WI38 (cell line): ENCODE measurements at regions not wholly inside any gene's neighbourhood (a gene's known extent, or its start where the extent isn't known, plus 50 kb on each side); places are given as distances from the start of the nearest gene placed in this dataset.
"Not testable (repeated sequence)": the region's sequence is repeated elsewhere in the genome, so short reads cannot be mapped to it uniquely, and the experiment has no call there.

Experiments used
- H3K4me3 ChIP-seq: 2 replicates; pipeline ENCODE4 v1.5.1; 2011; ENCODE audit warnings: low read depth, mild to moderate bottlenecking, control low read depth, low read length
- TF ChIP-seq, protein P1 (sequence below): IDR thresholded peaks from 2 replicates; pipeline ENCODE4 v1.5.1; 2012; ENCODE audit warnings: low read depth, mild to moderate bottlenecking, control low read depth, low read length

DNA sequence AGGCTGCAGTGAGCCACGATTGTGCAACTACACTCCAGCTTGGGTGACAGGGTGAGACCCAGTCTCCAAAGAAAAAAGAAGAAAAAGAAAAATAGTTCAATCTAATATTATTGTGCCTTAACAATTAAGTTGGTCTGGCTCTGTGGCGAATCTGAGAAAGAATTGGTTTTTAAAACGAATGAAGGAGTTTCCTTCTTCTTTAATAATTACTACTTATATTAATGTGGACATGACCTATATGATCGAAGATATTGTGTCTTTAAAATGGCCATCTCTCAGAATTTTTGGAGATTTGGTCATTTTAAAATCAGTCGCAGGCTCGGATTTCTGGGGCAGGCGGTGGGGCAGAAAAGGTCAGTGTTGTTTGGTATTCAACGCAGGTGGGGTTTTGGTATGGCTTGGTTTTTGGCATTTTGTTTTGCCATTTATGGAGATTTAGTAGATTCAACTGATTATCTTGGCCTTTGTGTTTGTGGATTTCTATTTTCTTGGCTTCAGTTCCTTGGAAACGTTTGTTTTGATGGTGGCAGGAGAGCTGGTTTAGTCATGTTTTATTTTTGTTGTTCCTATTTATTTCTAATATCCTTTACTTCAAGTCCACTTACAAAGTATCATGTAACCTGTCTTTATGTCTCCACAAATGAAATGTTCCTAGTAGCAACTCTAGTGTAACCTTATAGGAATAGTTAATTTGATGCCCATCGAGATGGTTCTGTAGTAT, 178.8 kb upstream of the MKLN1 start:
- no peak overlapping the region for H3K4me3 ChIP-seq
- TF ChIP-seq, protein P1, sequence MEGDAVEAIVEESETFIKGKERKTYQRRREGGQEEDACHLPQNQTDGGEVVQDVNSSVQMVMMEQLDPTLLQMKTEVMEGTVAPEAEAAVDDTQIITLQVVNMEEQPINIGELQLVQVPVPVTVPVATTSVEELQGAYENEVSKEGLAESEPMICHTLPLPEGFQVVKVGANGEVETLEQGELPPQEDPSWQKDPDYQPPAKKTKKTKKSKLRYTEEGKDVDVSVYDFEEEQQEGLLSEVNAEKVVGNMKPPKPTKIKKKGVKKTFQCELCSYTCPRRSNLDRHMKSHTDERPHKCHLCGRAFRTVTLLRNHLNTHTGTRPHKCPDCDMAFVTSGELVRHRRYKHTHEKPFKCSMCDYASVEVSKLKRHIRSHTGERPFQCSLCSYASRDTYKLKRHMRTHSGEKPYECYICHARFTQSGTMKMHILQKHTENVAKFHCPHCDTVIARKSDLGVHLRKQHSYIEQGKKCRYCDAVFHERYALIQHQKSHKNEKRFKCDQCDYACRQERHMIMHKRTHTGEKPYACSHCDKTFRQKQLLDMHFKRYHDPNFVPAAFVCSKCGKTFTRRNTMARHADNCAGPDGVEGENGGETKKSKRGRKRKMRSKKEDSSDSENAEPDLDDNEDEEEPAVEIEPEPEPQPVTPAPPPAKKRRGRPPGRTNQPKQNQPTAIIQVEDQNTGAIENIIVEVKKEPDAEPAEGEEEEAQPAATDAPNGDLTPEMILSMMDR: no peak

DNA sequence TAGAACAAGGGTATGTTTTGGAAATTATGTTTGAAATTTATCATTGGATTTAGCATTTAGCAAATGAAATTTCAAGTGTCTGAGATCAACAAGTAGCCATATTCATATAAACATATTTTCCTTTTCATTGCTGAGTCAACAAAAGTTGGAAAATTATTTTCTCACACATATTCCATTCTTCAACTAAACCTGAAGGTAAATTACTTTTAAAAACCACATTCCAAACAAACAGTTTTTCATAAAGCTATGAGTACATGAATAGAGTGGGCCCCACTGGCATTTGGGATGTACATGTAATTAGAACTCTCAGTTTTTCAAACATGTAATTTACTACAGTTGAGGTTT, 178.3 kb upstream of the MKLN1 start:
- TF ChIP-seq, protein P1: no peak
- no peak overlapping the region for H3K4me3 ChIP-seq

DNA sequence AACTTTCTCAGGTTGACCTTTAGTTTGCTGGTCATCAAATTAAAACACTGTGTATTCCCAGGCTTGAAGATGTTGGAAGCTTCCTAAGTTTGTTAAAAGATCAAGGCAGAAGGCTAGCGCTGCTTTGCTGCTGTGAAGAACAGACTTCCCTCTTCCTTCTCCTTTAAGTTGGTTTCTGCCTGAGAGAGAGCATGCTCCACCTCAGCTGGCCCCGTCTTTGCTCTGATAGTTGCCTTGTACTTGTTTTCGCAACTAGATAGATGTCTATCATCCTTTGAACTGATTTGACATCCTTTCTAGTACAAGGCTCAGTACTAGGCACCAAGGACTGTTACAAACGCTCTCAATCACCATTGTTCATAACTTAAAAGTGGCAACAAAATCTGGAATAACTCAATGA, 177.8 kb upstream of the MKLN1 start:
- TF ChIP-seq, protein P1: no peak
- H3K4me3 ChIP-seq: no peak overlapping the region

DNA sequence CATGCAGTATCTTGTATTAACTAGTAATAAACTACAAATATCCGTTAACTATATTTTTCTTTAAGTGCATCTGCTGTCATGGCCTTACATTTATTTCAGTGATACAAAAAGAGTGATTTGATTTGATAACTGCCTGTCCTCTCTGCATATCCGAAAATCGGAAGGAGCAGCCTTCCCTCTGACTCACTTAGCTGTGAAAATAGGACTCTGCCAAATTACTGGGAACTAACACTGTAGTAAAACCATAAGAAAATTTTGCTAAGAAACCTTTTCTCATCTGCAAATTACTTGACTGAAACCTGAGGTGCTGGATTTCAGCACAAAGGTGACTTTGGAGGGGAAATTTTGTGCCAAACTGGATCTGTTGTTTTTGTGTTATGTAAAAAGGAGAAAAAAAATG, 176.6 kb upstream of the MKLN1 start:
- H3K4me3 ChIP-seq: no peak overlapping the region
- TF ChIP-seq, protein P1: no peak

DNA sequence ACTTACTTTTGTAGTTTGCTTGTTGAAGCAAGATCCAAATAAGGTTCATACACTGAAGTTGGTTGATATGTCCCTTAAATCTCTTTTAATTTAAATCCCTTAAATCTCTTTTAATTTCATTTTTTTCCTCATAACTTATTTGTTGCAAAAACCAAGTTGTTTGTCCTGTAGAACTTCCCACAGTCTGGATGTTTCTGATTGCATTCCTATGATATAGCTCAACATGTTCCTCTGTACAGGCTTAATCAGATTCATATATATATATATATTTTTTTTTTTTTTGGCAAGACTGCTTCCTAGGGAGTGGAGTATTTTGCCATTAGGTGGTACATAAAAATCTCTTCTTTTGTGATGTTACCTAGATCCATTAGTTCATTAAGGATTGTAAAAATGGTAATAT, 174.9 kb upstream of the MKLN1 start:
- H3K4me3 ChIP-seq: no peak overlapping the region
- TF ChIP-seq, protein P1: no peak

DNA sequence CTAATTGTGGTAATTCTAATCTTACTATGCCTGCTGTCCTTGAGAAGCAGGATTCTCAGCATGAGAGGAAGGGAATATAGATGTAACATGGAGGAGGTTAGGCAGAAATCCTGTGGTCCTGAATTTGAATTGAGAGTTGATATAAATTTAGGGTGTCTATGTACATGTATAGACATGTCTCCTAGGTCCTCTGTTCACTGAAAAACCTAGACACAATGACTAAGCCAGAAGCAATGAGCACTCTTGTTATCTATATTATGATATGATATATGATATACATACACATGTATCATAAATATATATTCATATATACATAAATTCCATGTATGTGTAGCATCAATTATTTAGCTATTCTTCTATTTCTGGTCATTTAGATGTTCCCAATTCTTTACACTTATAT, 173.3 kb upstream of the MKLN1 start:
- TF ChIP-seq, protein P1: no peak
- H3K4me3 ChIP-seq: no peak overlapping the region

DNA sequence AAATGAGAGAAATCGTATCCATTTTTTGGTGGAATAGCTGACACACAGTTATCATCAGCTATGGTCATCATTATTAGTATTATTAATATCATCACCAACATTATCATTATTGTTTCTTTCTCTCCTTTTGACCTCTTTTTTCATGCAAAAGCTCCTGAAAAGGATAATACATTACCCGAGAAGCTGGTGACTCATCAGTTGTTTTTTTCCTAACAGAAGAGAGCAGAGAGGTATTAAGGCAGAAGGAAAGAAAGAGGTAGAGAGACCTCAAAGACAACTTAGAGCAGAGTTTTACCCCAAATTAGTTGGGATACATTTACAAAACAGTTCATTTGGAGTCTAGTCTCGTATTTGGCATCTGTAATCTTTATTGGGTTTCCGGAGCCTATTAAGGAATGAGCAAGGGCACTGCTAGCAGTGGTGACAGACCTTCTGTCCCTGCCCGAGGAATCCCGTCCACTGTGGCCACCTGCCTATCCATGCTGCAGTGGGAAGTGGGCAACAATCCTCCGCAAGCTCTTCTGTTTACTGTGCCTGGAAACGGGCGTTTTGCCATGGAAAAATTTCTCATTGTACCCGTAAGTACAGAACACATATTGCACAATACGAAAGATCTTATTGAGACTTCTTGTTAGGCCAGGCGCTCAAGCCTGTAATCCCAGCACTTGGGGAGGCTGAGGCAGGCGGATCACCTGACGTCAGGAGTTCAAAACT, 170.0 kb upstream of the MKLN1 start:
- TF ChIP-seq, protein P1: no peak
- H3K4me3 ChIP-seq: no peak overlapping the region

DNA sequence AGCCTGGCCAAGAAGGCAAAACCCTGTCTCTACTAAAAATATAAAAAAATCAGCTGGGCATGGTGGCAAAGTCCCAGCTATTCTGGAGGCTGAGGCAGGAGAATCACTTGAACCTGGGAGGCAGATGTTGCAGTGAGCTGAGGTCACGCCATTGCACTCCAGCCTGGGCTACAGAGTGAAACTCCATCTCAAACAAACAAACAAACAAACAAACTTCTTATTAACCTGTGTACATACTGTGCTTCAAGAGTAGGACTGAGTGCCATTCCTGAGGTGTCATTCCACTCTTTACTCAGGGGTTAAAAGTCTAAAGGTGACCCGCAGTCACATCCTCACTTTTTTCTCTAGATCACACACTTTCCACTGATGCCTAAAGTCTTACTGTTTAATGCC, 169.4 kb upstream of the MKLN1 start:
- H3K4me3 ChIP-seq: not testable (repeated sequence)
